ENCODE measurements at regions not wholly inside any gene's neighbourhood (a gene's known extent, or its start where the extent isn't known, plus 50 kb on each side); places are given as distances from the start of the nearest gene placed in this dataset.
"Not testable (repeated sequence)": the region's sequence is repeated elsewhere in the genome, so short reads cannot be mapped to it uniquely, and the experiment has no call there.

- CTCF ChIA-PET = no interaction called here
- Mint-ChIP-seq H3K27me3 (no peaks in the 10 kb centered on the region), H3K27ac (no peak overlapping the region), H3K36me3 (ENCODE audit: low read depth) (no peaks in the 10 kb centered on the region), H3K9me3 (ENCODE audit: low read depth) (peaks cover 2% of the 10 kb centered on the region), H3K4me1 (no peaks in the 10 kb centered on the region), H3K4me3 (no peak overlapping the region)
- intact Hi-C loops (cut with DNase I, micrococcal nuclease) = no loop called here
- POLR2A ChIA-PET = no interaction called here
- DNase-seq (no peak), ATAC-seq (no peak)
Measured at GRCh38 chr18:38663270-38663669, 1097.7 kb upstream of the CELF4 start.

- ATAC-seq = no peak
- Mint-ChIP-seq H3K36me3 (ENCODE audit: low read depth) (no peaks in the 10 kb centered on the region), H3K4me3 (no peak overlapping the region), H3K9me3 (ENCODE audit: low read depth) (no peaks in the 10 kb centered on the region), H3K27ac (no peak overlapping the region), H3K4me1 (no peaks in the 10 kb centered on the region), H3K27me3 (no peaks in the 10 kb centered on the region)
- no peak for DNase-seq
- intact Hi-C loops (cut with DNase I, micrococcal nuclease) = no loop called here
- POLR2A ChIA-PET = no interaction called here
- CTCF ChIA-PET = no interaction called here
Measured at GRCh38 chr18:38654946-38655345, 1089.3 kb upstream of the CELF4 start.

DNA sequence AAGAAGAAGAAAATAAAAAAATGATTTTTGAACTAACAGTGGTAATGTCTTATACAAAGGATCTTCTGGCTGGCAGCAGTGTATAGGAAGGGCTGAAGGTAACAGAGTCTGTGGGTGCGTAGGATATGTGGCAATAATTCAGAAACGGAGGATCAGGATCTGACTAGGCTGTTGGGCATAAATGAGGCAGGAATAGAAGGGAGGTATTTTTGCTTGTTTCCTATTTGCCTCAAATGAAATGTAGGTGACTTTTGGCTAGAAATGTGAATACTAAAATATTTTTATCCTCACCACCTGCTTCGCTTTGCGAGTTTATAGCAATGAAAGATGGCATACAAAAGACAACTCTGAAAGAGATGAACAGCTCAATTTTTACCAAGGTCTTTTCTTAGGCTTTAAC, 1086.1 kb upstream of the CELF4 start:
- Mint-ChIP-seq H3K4me1 (no peaks in the 10 kb centered on the region), H3K4me3 (no peak overlapping the region), H3K27ac (no peak overlapping the region), H3K27me3 (no peaks in the 10 kb centered on the region), H3K9me3 (ENCODE audit: low read depth) (no peaks in the 10 kb centered on the region), H3K36me3 (ENCODE audit: low read depth) (no peaks in the 10 kb centered on the region)
- DNase-seq (no peak), ATAC-seq (no peak)
- ChIA-PET CTCF (interaction anchor here (0.7 kb wide), 1 partner anchor 447 kb away, joined by 4 read pairs; no protein-coding TSS in a partner anchor), POLR2A (no interaction called here)
- intact Hi-C loops (cut with DNase I, micrococcal nuclease) = no loop called here

DNA sequence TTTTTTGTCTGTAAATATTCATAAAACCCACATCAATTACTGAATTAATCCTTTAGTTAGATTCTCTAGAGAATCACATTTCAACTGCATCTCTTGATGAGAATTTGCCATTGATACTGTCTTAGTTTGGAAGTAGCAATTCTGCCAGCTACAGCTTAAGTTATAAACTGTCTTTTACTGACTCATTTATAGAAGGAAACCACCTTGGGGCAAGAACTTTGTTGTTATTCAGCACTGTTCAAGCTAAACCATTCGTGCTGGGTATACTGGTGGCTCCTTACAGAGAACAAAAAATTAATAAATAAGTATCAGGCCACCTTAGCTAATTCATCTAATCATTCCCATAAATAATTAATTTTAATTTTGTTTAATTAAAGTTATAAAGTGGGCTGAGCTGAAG, 1082.6 kb upstream of the CELF4 start:
- ChIA-PET CTCF (interaction anchor here (1.1 kb wide), 1 partner anchor 12 kb away, joined by 3 read pairs; no protein-coding TSS in a partner anchor), POLR2A (no interaction called here)
- H3K4me1 Mint-ChIP-seq = peaks cover 5% of the 10 kb centered on the region
- ATAC-seq = no peak
- intact Hi-C loops (cut with DNase I, micrococcal nuclease) = no loop called here
- no peak overlapping the region for H3K4me3 Mint-ChIP-seq
- H3K27ac Mint-ChIP-seq = no peak overlapping the region
- H3K36me3 Mint-ChIP-seq (ENCODE audit: low read depth) = no peaks in the 10 kb centered on the region
- no peaks in the 10 kb centered on the region for H3K9me3 Mint-ChIP-seq (ENCODE audit: low read depth)
- DNase-seq = no peak
- no peaks in the 10 kb centered on the region for H3K27me3 Mint-ChIP-seq

DNA sequence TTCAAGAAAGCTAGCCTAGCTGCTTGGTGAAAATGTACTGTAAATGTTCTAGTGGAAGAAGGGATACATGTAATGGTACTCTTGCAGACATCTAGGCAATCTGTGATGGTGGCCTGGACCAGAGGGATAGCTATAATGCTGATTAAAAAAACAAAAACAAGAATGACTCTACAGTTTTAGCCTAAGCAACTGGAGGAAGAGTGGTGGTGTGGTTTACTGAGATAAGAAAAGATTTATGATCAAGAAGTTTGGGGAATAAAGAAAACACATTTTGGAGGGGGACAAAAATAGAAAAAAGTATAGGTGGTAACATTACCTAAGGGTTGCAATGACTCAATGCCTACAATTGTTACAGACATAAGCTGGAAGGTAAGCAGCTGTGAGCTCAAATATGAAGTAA, 1080.7 kb upstream of the CELF4 start:
- Mint-ChIP-seq H3K4me3 (no peak overlapping the region), H3K27ac (no peak overlapping the region), H3K4me1 (peaks cover 5% of the 10 kb centered on the region), H3K9me3 (ENCODE audit: low read depth) (no peaks in the 10 kb centered on the region), H3K36me3 (ENCODE audit: low read depth) (no peaks in the 10 kb centered on the region), H3K27me3 (no peaks in the 10 kb centered on the region)
- DNase-seq (no peak), ATAC-seq (no peak)
- CTCF ChIA-PET = interaction anchor here (0.6 kb wide), 2 partner anchors 13 to 36 kb away, joined by 4 to 7 read pairs; no protein-coding TSS in a partner anchor
- intact Hi-C loops (cut with DNase I, micrococcal nuclease) = no loop called here
- POLR2A ChIA-PET = no interaction called here

GRCh38 chr18:38644875-38645641, 1079.5 kb upstream of the CELF4 start:
- H3K9me3 Mint-ChIP-seq (ENCODE audit: low read depth) = peaks cover under 1% of the 10 kb centered on the region
- intact Hi-C loops (cut with DNase I, micrococcal nuclease) = no loop called here
- H3K4me1 Mint-ChIP-seq = peaks cover 5% of the 10 kb centered on the region
- DNase-seq (no peak), ATAC-seq (peak; percentile 69)
- no peak overlapping the region for H3K27ac Mint-ChIP-seq
- no peaks in the 10 kb centered on the region for H3K27me3 Mint-ChIP-seq
- no peaks in the 10 kb centered on the region for H3K36me3 Mint-ChIP-seq (ENCODE audit: low read depth)
- ChIA-PET POLR2A (no interaction called here), CTCF (no interaction called here)
- H3K4me3 Mint-ChIP-seq = no peak overlapping the region

- CTCF ChIA-PET = no interaction called here
Measured at GRCh38 chr18:38642711-38643110, 1077.1 kb upstream of the CELF4 start.

DNA sequence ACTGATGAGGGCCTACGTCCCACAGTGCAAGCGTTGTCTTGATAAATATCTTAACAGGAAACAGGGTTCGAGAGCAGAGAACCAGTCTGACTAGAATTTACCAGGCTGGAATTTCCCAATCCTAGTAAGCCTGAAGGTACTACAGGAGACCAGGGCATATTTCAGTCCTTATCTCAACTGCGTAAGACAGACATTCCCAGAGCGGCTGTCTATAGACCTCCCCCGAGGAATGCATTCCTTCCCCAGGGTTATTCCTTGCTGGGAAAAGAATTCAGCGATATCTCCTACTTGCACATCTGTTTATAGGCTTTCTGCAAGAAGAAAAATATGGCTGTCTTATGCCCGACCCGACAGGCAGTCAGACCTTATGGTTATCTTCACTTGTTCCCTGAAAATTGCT, 1074.1 kb upstream of the CELF4 start:
- H3K4me1 Mint-ChIP-seq; intact Hi-C loops (cut with DNase I, micrococcal nuclease); POLR2A ChIA-PET; H3K27ac Mint-ChIP-seq; DNase-seq; H3K4me3 Mint-ChIP-seq; H3K27me3 Mint-ChIP-seq; ATAC-seq; CTCF ChIA-PET; H3K36me3 Mint-ChIP-seq (ENCODE audit: low read depth): not testable (repeated sequence)
- H3K9me3 Mint-ChIP-seq (ENCODE audit: low read depth) = peaks cover 11% of the 10 kb centered on the region

More at GRCh38 chr18:38642711-38643110, 1077.1 kb upstream of the CELF4 start:
- H3K27ac Mint-ChIP-seq = no peak overlapping the region
- ATAC-seq (no peak), DNase-seq (no peak)
- H3K9me3 Mint-ChIP-seq (ENCODE audit: low read depth) = peaks cover 9% of the 10 kb centered on the region
- intact Hi-C loops (cut with DNase I, micrococcal nuclease) = no loop called here
- H3K36me3 Mint-ChIP-seq (ENCODE audit: low read depth) = no peaks in the 10 kb centered on the region
- no peaks in the 10 kb centered on the region for H3K27me3 Mint-ChIP-seq
- no peak overlapping the region for H3K4me3 Mint-ChIP-seq
- POLR2A ChIA-PET = no interaction called here
- H3K4me1 Mint-ChIP-seq = peaks cover 5% of the 10 kb centered on the region

DNA sequence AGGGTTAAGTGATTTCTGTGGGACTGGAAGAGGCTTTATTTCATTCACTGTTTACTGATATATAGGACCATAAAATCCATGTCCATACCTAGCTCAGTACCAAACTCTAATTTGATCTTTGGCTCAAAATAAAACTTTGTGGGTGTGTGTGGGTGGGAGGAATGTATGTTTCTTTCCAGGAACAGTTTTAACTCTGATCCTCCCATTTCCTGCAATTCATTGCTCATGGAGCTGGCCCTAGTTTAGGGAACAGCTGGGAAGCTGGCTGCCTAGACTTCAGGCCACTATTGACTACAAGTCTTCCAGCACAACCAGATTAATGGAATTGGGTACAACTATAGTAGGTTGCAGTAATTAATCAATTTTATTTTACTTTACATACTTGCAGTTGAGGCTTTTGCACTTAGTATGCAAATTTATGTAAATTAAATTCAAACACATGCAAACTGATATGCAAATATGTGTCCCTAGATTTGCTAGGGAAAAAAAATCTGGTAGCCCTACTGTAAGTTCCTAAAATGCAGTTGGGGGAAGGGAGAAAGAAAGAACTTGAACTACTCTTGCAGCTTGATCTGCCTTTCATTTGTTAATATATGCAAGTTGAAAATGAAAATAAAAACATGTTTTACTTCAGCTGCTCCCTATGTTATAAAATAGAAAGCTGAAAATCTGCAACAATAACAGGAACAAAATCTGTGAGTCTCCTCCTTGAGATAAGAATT, 1070.3 kb upstream of the CELF4 start:
- H3K4me3 Mint-ChIP-seq = no peak overlapping the region
- ChIA-PET POLR2A (no interaction called here), CTCF (interaction anchor here (1.6 kb wide), 1 partner anchor 12 kb away, joined by 3 read pairs; no protein-coding TSS in a partner anchor)
- DNase-seq = no peak
- no peak overlapping the region for H3K27ac Mint-ChIP-seq
- H3K9me3 Mint-ChIP-seq (ENCODE audit: low read depth) = peaks cover 11% of the 10 kb centered on the region
- H3K27me3 Mint-ChIP-seq = no peaks in the 10 kb centered on the region
- no peak for ATAC-seq
- H3K4me1 Mint-ChIP-seq = peaks cover 4% of the 10 kb centered on the region
- H3K36me3 Mint-ChIP-seq (ENCODE audit: low read depth) = no peaks in the 10 kb centered on the region
- intact Hi-C loops (cut with DNase I, micrococcal nuclease) = no loop called here

GRCh38 chr18:38634117-38634516, 1068.5 kb upstream of the CELF4 start:
- Mint-ChIP-seq H3K4me3 (no peak overlapping the region), H3K4me1 (peaks cover 4% of the 10 kb centered on the region), H3K27ac (no peak overlapping the region), H3K27me3 (peaks cover 2% of the 10 kb centered on the region), H3K36me3 (ENCODE audit: low read depth) (no peaks in the 10 kb centered on the region), H3K9me3 (ENCODE audit: low read depth) (peaks cover 5% of the 10 kb centered on the region)
- ATAC-seq (no peak), DNase-seq (no peak)
- ChIA-PET POLR2A (no interaction called here), CTCF (interaction anchor here (1.3 kb wide), 1 partner anchor 120 kb away, joined by 4 read pairs; no protein-coding TSS in a partner anchor)
- intact Hi-C loops (cut with DNase I, micrococcal nuclease) = no loop called here

DNA sequence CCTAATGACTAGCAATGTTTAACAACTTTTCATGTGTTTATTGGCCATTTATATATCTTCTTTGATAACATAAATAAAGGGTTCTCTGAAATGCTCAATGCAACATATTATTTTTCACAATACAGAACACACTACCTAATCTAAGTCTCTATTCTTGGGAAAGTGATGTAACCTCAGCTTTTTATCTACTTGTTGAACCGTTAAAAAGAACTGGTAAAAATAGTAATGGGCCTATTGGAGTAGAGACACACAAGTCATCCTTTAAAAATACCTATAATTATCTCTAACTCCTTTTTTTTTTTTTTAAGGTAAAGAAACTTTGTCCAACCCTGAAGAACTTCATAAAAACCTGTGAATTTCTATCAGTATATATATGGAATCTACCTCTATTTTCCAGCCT, 1067.7 kb upstream of the CELF4 start:
- no peak overlapping the region for H3K27ac Mint-ChIP-seq
- intact Hi-C loops (cut with DNase I, micrococcal nuclease) = no loop called here
- DNase-seq = no peak
- ChIA-PET CTCF (interaction anchor here (0.7 kb wide), 1 partner anchor 13 kb away, joined by 7 read pairs; no protein-coding TSS in a partner anchor), POLR2A (no interaction called here)
- peaks cover 4% of the 10 kb centered on the region for H3K4me1 Mint-ChIP-seq
- H3K27me3 Mint-ChIP-seq = peaks cover 2% of the 10 kb centered on the region
- peaks cover 2% of the 10 kb centered on the region for H3K9me3 Mint-ChIP-seq (ENCODE audit: low read depth)
- no peak for ATAC-seq
- H3K36me3 Mint-ChIP-seq (ENCODE audit: low read depth) = no peaks in the 10 kb centered on the region
- no peak overlapping the region for H3K4me3 Mint-ChIP-seq

GRCh38 chr18:38619129-38619528, 1053.5 kb upstream of the CELF4 start:
- no peak for DNase-seq
- Mint-ChIP-seq H3K27me3 (no peaks in the 10 kb centered on the region), H3K4me1 (peaks cover 2% of the 10 kb centered on the region), H3K4me3 (no peak overlapping the region), H3K36me3 (ENCODE audit: low read depth) (no peaks in the 10 kb centered on the region), H3K27ac (no peak overlapping the region), H3K9me3 (ENCODE audit: low read depth) (no peaks in the 10 kb centered on the region)
- CTCF ChIA-PET = no interaction called here
- intact Hi-C loops (cut with DNase I, micrococcal nuclease) = no loop called here
- POLR2A ChIA-PET = interaction anchor here (0.6 kb wide), 1 partner anchor 140 kb away, joined by 3 read pairs; no protein-coding TSS in a partner anchor
- ATAC-seq = no peak

All from activated CD4-positive, alpha-beta T cell treated with anti-CD3 and anti-CD28 coated beads for 36 hours (primary cell).